Adrenal gland (tissue), 5 donors: ENCODE measurements at regions not wholly inside any gene's neighbourhood (a gene's known extent, or its start where the extent isn't known, plus 50 kb on each side); places are given as distances from the start of the nearest gene placed in this dataset.

Source experiments
- CTCF ChIP-seq, 6 experiments: fragments of 450-650 bp in 4 of 6; fragments of 200-600 bp in 2 of 6; sonication (generic) in 1 of 6; IDR thresholded peaks; 1 replicate in 5 of 6; 2 replicates in 1 of 6; pipeline versions ENCODE4 v1.5.1 to v1.8.0; 2016 to 2021; ENCODE audit warnings: antibody characterized with exemption in 6 of 6, mild to moderate bottlenecking in 2 of 6, moderate library complexity in 1 of 6
- POLR2A ChIP-seq, 2 donors: fragments of 450-650 bp; IDR thresholded peaks; one replicate each; pipeline ENCODE4 v1.6.1; 2017; ENCODE audit warnings: antibody characterized with exemption in 2 of 2, mild to moderate bottlenecking in 2 of 2, moderate library complexity in 1 of 2
- donor health status: DM: no; HTN: no; CAD: no.

GRCh38 chr1:221865808-221866207 lies 123.9 kb upstream of the DUSP10 start:
- TF ChIP-seq CTCF (IDR thresholded peaks at IDR 0.05) (no peak), POLR2A (IDR thresholded peaks at IDR 0.05) (no peak)
